AG08396 (cell line): ENCODE measurements at regions not wholly inside any gene's neighbourhood (a gene's known extent, or its start where the extent isn't known, plus 50 kb on each side); places are given as distances from the start of the nearest gene placed in this dataset.
A peak's percentile ranks its signal among the peaks of the same experiment; 100 is the strongest.

Experiments used
- DNase-seq: peaks from one replicate; pipeline ENCODE4 v3.0.0; 2012; ENCODE audit warnings: low spot score, mixed read lengths

- no peak for DNase-seq
Measured at GRCh38 chr21:27257908-27258556, 291.1 kb upstream of the ADAMTS5 start.

- DNase-seq: no peak
Measured at GRCh38 chr21:27257226-27257625, 290.3 kb upstream of the ADAMTS5 start.

GRCh38 chr21:27251752-27252151 lies 284.9 kb upstream of the ADAMTS5 start:
- no peak for DNase-seq

- no peak for DNase-seq
Measured at GRCh38 chr21:27250366-27250765, 283.5 kb upstream of the ADAMTS5 start.

GRCh38 chr21:27248814-27249213 lies 281.9 kb upstream of the ADAMTS5 start:
- DNase-seq: no peak

- no peak for DNase-seq
Measured at GRCh38 chr21:27246741-27247140, 279.9 kb upstream of the ADAMTS5 start.

GRCh38 chr21:27244776-27245175 lies 277.9 kb upstream of the ADAMTS5 start:
- no peak for DNase-seq

GRCh38 chr21:27244352-27244751 lies 277.5 kb upstream of the ADAMTS5 start:
- DNase-seq: no peak

GRCh38 chr21:27240839-27241238 lies 274.0 kb upstream of the ADAMTS5 start:
- DNase-seq: no peak

GRCh38 chr21:27233514-27234115 lies 266.7 kb upstream of the ADAMTS5 start:
- no peak for DNase-seq

- no peak for DNase-seq
Measured at GRCh38 chr21:27225940-27226339, 259.1 kb upstream of the ADAMTS5 start.

GRCh38 chr21:27225151-27225550 lies 258.3 kb upstream of the ADAMTS5 start:
- no peak for DNase-seq

- DNase-seq: no peak
Measured at GRCh38 chr21:27224169-27224568, 257.3 kb upstream of the ADAMTS5 start.

- DNase-seq: no peak
Measured at GRCh38 chr21:27221077-27221476, 254.2 kb upstream of the ADAMTS5 start.

- no peak for DNase-seq
Measured at GRCh38 chr21:27220416-27220815, 253.5 kb upstream of the ADAMTS5 start.

- DNase-seq: peak; percentile 3
Measured at GRCh38 chr21:27219068-27219467, 252.2 kb upstream of the ADAMTS5 start.

GRCh38 chr21:27213303-27213702 lies 246.4 kb upstream of the ADAMTS5 start:
- no peak for DNase-seq

- no peak for DNase-seq
Measured at GRCh38 chr21:27212441-27212840, 245.6 kb upstream of the ADAMTS5 start.

GRCh38 chr21:27209546-27209945 lies 242.7 kb upstream of the ADAMTS5 start:
- DNase-seq: no peak

- DNase-seq: peak; percentile 18
Measured at GRCh38 chr21:27206368-27206982, 239.6 kb upstream of the ADAMTS5 start.

- no peak for DNase-seq
Measured at GRCh38 chr21:27202301-27202700, 235.4 kb upstream of the ADAMTS5 start.

- DNase-seq: peak; percentile 5
Measured at GRCh38 chr21:27201197-27201596, 234.3 kb upstream of the ADAMTS5 start.

- no peak for DNase-seq
Measured at GRCh38 chr21:27196651-27197050, 229.8 kb upstream of the ADAMTS5 start.
